ENCODE measurements at regions not wholly inside any gene's neighbourhood (a gene's known extent, or its start where the extent isn't known, plus 50 kb on each side); places are given as distances from the start of the nearest gene placed in this dataset.

DNA sequence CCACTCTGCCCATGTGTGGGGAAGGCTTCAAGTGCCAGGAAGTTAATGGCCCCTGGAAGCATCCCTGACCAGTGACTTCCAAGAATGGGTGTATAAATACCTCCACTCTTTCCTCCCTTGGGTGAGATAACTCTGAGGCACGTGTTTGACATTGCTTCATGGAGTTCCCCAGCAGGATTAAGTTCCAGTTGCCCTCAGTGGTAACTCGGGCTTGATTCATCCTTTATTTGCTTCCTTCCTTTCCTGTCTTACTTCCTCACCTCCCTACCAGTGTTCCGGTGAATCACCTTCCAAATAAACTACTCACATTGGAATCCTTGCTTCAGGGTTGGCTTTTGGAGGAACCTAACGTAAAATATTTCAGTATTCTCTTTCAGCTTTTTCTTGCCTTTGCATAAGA is 84.6 kb upstream of the JAG1 start:
- TF ChIP-seq, protein P1, sequence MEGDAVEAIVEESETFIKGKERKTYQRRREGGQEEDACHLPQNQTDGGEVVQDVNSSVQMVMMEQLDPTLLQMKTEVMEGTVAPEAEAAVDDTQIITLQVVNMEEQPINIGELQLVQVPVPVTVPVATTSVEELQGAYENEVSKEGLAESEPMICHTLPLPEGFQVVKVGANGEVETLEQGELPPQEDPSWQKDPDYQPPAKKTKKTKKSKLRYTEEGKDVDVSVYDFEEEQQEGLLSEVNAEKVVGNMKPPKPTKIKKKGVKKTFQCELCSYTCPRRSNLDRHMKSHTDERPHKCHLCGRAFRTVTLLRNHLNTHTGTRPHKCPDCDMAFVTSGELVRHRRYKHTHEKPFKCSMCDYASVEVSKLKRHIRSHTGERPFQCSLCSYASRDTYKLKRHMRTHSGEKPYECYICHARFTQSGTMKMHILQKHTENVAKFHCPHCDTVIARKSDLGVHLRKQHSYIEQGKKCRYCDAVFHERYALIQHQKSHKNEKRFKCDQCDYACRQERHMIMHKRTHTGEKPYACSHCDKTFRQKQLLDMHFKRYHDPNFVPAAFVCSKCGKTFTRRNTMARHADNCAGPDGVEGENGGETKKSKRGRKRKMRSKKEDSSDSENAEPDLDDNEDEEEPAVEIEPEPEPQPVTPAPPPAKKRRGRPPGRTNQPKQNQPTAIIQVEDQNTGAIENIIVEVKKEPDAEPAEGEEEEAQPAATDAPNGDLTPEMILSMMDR (IDR thresholded peaks at IDR 0.05), result no peak
- TF ChIP-seq POLR2AphosphoS5 (IDR thresholded peaks at IDR 0.05; ENCODE audit: low read depth, low read length), result no peak
- TF ChIP-seq, protein P2, sequence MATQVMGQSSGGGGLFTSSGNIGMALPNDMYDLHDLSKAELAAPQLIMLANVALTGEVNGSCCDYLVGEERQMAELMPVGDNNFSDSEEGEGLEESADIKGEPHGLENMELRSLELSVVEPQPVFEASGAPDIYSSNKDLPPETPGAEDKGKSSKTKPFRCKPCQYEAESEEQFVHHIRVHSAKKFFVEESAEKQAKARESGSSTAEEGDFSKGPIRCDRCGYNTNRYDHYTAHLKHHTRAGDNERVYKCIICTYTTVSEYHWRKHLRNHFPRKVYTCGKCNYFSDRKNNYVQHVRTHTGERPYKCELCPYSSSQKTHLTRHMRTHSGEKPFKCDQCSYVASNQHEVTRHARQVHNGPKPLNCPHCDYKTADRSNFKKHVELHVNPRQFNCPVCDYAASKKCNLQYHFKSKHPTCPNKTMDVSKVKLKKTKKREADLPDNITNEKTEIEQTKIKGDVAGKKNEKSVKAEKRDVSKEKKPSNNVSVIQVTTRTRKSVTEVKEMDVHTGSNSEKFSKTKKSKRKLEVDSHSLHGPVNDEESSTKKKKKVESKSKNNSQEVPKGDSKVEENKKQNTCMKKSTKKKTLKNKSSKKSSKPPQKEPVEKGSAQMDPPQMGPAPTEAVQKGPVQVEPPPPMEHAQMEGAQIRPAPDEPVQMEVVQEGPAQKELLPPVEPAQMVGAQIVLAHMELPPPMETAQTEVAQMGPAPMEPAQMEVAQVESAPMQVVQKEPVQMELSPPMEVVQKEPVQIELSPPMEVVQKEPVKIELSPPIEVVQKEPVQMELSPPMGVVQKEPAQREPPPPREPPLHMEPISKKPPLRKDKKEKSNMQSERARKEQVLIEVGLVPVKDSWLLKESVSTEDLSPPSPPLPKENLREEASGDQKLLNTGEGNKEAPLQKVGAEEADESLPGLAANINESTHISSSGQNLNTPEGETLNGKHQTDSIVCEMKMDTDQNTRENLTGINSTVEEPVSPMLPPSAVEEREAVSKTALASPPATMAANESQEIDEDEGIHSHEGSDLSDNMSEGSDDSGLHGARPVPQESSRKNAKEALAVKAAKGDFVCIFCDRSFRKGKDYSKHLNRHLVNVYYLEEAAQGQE (IDR thresholded peaks at IDR 0.05; ENCODE audit: insufficient read depth in 1 of 2, low read depth in 2 of 2, low read length in 1 of 2), result no peak
- no peak for TF ChIP-seq SIN3A (IDR thresholded peaks at IDR 0.05; ENCODE audit: borderline replicate concordance, insufficient read depth, low read depth, low read length)

All from Panc1 (cell line).